Naive thymus-derived CD8-positive, alpha-beta T cell (primary cell): ENCODE measurements at regions not wholly inside any gene's neighbourhood (a gene's known extent, or its start where the extent isn't known, plus 50 kb on each side); places are given as distances from the start of the nearest gene placed in this dataset.
A peak's percentile ranks its signal among the peaks of the same experiment; 100 is the strongest.
"Not testable (repeated sequence)": the region's sequence is repeated elsewhere in the genome, so short reads cannot be mapped to it uniquely, and the experiment has no call there.

ENCODE experiments used
- ATAC-seq, 2 donors: fragments of 150-1000 bp; cut with Tn5 transposase in 1 of 2; sonication (Bioruptor Pico), chemical (Tn5 transposase) in 1 of 2; 1 replicate in 1 of 2; 2 replicates in 1 of 2; pipeline ENCODE4 v1.10.0; 2021; ENCODE audit warnings: mild to moderate bottlenecking in 2 of 2, moderate library complexity in 2 of 2
- POLR2A ChIA-PET: fragments of 350-600 bp; sonication (Branson Sonifier 250); formaldehyde crosslinking; loops from one replicate; lab custom pipeline; 2021; ENCODE audit warnings: antibody characterized with exemption; lab: Charles Lee
- DNase-seq, 10 donors: peaks; one replicate each; pipeline versions ENCODE4 v3.0.0 to v3.0.0-alpha.2; 2020 to 2022
- H3K27ac Mint-ChIP-seq, 10 donors: one replicate each; pipeline ENCODE4 v1.8.0; 2020 to 2022; ENCODE audit warnings: mild to moderate bottlenecking in 10 of 10, mixed read lengths in 10 of 10, moderate library complexity in 4 of 10, inconsistent platforms in 1 of 10
- H3K27me3 Mint-ChIP-seq, 5 donors: one replicate each; pipeline ENCODE4 v1.8.0; 2021 to 2022; ENCODE audit warnings: mixed read lengths in 5 of 5
- H3K36me3 Mint-ChIP-seq, 3 donors: one replicate each; pipeline ENCODE4 v1.8.0; 2020 to 2022; ENCODE audit warnings: mixed read lengths in 3 of 3, mild to moderate bottlenecking in 2 of 3, inconsistent platforms in 1 of 3
- H3K4me1 Mint-ChIP-seq, 4 donors: one replicate each; pipeline ENCODE4 v1.8.0; 2021 to 2022; ENCODE audit warnings: mixed read lengths in 4 of 4
- H3K4me3 Mint-ChIP-seq, 10 donors: one replicate each; pipeline ENCODE4 v1.8.0; 2020 to 2022; ENCODE audit warnings: mild to moderate bottlenecking in 10 of 10, mixed read lengths in 10 of 10, moderate library complexity in 6 of 10, inconsistent platforms in 1 of 10
- H3K9me3 Mint-ChIP-seq, 9 donors: one replicate each; pipeline ENCODE4 v1.8.0; 2020 to 2022; ENCODE audit warnings: mixed read lengths in 9 of 9, mild to moderate bottlenecking in 3 of 9, inconsistent platforms in 1 of 9, moderate library complexity in 1 of 9

DNA sequence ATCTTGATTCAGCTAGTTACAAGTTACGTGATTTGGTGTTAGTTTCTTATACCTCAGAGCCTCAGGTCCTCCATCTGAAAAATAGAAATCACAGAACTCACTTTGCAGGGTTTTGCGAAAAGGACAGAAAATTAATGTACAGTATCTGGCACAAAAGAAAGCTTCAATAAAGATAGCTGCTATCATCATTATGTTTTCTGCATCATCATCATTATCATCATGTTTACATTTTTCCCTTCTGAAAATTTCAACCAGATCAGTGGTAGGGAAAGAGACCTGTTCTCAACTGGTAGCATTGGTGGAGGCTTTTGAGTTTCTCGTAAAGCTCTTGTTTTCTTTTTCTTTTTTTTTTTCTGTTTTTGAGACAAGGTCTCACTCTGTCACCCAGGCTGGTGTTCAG lies 174.7 kb upstream of the PBX1 start:
- Mint-ChIP-seq H3K9me3 (peaks cover 3 to 24% (median 12%) of the 10 kb centered on the region in 9 donors), H3K4me3 (no peak overlapping the region), H3K4me1 (no peaks in the 10 kb centered on the region), H3K27ac (no peak overlapping the region), H3K27me3 (no peaks in the 10 kb centered on the region), H3K36me3 (peaks cover 0 to 5% (median 0%) of the 10 kb centered on the region in 3 donors)
- DNase-seq (no peak), ATAC-seq (no peak)
- POLR2A ChIA-PET, result no interaction called here

DNA sequence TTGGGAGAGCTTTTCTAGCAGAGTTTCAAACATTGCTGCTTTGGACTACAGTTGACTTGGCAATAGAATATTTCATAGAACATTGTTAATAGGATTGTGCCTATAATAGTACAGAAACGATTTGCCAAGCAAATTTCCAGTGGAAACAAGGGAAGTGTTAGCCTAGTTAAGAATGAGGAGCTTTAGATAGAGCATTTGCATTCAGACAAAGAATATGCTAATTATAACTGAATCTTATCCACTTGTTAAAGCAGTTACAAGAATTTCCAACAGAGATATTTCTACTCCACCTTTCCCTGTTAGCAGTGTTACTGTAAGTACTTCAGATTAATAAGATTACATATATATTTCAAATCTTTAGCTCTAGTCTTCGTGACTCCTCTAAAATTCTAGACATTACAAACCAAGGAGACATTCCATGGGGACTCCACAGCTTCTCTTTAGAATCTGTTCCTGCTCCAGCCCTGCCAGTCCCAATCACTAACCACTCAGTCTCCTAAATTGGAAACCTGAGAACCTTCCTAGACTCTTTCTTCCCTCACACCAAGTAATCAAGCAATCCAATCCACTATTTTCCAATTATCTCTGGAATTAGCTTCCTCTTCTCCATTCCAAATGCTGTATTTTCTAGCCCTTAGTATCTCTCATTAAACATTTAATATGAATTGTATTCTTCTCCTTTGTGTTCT lies 141.8 kb upstream of the PBX1 start:
- Mint-ChIP-seq H3K36me3 (no peaks in the 10 kb centered on the region), H3K27me3 (peaks cover 0 to 2% (median 0%) of the 10 kb centered on the region in 5 donors), H3K4me1 (no peaks in the 10 kb centered on the region), H3K4me3 (no peak overlapping the region), H3K9me3 (peaks cover 0 to 17% (median 2%) of the 10 kb centered on the region in 9 donors), H3K27ac (no peak overlapping the region)
- DNase-seq (no peak), ATAC-seq (no peak)
- POLR2A ChIA-PET, result no interaction called here

DNA sequence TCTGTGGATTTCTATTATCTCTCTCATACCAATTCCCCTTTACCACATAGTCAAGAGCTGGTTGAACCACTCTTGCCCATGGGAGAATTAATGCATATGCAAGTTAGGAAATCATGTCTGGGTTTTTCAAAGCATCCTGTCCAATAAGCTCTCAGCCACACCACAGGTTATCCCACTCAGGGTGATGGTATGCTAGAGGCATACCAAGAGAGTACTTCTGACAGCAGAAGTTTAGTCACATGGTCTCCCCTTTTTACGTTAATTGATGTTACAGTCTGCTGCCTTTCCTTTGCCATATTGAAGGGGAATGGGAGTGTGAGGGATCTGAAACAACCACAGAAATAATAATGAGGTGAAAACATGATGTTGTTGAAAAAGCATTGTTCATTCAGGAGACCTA lies 135.8 kb upstream of the PBX1 start:
- POLR2A ChIA-PET, result no interaction called here
- Mint-ChIP-seq H3K9me3 (peaks cover 0 to 9% (median 0%) of the 10 kb centered on the region in 9 donors), H3K27me3 (peaks cover 0 to 2% (median 0%) of the 10 kb centered on the region in 5 donors), H3K27ac (no peak overlapping the region), H3K36me3 (no peaks in the 10 kb centered on the region), H3K4me1 (no peaks in the 10 kb centered on the region), H3K4me3 (no peak overlapping the region)
- ATAC-seq (no peak), DNase-seq (no peak)

DNA sequence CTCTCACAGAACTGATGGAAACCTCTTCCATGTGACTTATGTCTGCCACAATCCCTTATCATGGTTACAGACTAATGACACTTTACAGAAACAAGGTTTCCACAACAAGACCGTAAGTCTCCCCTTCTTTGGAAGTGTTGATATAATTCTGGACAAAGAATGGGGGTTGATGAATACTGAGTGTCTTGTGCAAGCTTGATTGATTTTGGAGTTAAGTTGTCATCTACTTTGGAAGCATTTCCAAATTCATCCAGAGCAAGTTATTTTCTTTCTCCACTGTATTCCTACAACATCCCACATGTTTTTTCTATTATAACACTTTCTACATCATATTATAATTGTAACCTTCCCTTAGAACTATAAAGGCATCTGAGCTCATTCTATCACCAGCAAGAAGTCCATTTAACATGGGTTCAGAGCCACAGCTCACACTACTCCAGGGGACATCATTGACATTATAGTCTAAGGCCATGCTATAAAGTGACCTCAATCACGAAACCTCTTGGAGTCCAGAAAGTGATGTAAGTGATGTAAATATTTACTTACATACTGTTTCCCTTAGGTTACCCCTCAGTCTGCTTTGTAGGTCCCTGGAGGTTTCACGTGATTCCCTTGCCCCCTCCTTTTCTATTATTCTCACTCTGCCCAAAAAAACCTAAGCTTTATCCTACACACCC lies 125.7 kb upstream of the PBX1 start:
- ATAC-seq (no peak), DNase-seq (no peak)
- Mint-ChIP-seq H3K4me3 (no peak overlapping the region), H3K9me3 (peaks cover 0 to 9% (median 0%) of the 10 kb centered on the region in 9 donors), H3K4me1 (no peaks in the 10 kb centered on the region), H3K27ac (no peak overlapping the region), H3K36me3 (no peaks in the 10 kb centered on the region), H3K27me3 (peaks cover 0 to 3% (median 0%) of the 10 kb centered on the region in 5 donors)
- POLR2A ChIA-PET, result no interaction called here

DNA sequence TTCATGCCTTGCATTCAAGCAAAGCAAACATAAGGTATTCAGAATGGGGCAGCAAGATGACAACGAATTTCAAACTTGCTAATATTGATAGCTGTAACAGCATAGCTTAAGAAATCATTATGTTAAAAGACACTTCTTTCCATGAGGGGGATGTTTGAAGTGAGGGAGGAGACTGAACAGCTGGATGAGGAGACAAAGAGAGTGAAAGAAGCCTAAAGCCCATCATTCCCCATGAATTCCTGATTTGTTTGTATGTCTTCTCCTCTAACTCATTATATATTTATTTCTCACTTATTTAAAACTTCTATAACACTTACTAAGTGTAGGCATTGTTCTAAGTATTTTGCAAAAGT lies 125.2 kb upstream of the PBX1 start:
- peaks cover 0 to 9% (median 0%) of the 10 kb centered on the region in 9 donors for H3K9me3 Mint-ChIP-seq
- no peak overlapping the region for H3K27ac Mint-ChIP-seq
- H3K36me3 Mint-ChIP-seq, result no peaks in the 10 kb centered on the region
- no peak for DNase-seq
- no peak overlapping the region for H3K4me3 Mint-ChIP-seq
- H3K4me1 Mint-ChIP-seq, result no peaks in the 10 kb centered on the region
- no peak for ATAC-seq
- H3K27me3 Mint-ChIP-seq, result peaks cover 0 to 3% (median 0%) of the 10 kb centered on the region in 5 donors
- POLR2A ChIA-PET, result no interaction called here

DNA sequence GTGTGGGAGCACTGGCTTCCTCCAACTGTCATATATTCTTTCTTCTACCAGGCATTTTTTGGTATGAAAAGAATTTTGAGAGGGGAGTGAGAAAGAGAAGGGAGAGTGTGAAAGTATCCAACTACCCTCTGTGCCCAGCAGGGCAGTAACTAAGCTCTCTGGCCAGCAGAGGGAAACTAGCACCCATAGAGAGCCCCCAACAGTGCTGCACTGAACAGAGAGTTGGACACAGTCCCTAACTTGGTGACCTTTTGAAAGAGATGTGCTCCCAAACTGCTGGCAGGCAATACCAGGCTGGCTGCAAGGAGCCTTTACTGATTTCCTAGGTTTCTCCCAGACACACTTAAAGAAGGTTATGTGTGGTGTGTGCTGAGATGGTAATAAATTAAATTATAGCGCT lies 118.8 kb upstream of the PBX1 start:
- no peak overlapping the region for H3K27ac Mint-ChIP-seq
- no peaks in the 10 kb centered on the region for H3K36me3 Mint-ChIP-seq
- POLR2A ChIA-PET, result no interaction called here
- H3K4me3 Mint-ChIP-seq, result no peak overlapping the region
- peaks cover 0 to 3% (median 0%) of the 10 kb centered on the region in 5 donors for H3K27me3 Mint-ChIP-seq
- no peak for DNase-seq
- H3K4me1 Mint-ChIP-seq, result no peaks in the 10 kb centered on the region
- H3K9me3 Mint-ChIP-seq, result no peaks in the 10 kb centered on the region
- ATAC-seq, result no peak

DNA sequence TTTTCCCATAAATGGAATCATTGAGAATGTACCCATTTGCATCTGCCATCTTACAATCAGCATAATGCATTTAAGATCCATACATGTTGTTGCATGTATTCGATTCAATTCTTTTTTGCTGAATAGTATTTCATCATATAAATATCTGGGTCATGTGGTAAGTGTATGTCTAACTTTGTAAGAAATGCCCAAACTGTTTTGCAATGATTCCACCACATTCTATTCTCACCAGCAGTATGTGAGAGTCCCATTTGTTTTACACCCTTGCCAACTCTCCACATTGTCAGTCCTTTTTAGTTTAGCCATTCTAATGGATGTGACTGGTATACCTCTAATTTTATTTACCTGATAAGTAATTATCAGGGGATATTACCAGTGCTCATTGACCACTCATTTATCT lies 115.8 kb upstream of the PBX1 start:
- ATAC-seq, result no peak
- POLR2A ChIA-PET, result no interaction called here
- no peak overlapping the region for H3K4me3 Mint-ChIP-seq

DNA sequence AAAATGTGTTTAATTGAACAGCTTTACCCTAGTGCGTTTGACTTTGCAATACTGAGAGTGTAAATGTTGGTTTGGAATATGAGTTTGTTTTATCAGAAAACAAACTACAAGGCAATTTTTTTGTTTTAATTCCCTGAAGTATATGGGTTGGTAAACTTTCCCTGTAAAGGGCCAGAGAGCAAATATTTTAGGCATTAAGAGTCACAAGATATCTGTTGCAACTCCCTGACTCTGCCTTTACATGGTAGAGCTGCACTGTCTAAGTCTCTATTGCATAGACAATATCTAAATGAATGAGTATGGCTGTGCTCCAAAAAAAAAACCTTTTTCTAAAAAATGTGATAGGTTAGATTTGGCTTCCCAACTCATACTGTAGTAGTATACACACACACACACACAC lies 115.1 kb upstream of the PBX1 start:
- no peak for DNase-seq
- Mint-ChIP-seq H3K27ac (no peak overlapping the region), H3K4me1 (no peaks in the 10 kb centered on the region), H3K27me3 (peaks cover 0 to 1% (median 0%) of the 10 kb centered on the region in 5 donors), H3K9me3 (peaks cover 0 to 8% (median 2%) of the 10 kb centered on the region in 9 donors), H3K4me3 (no peak overlapping the region), H3K36me3 (no peaks in the 10 kb centered on the region)
- POLR2A ChIA-PET, result no interaction called here
- ATAC-seq, result no peak

More for the DNA sequence above, 115.8 kb upstream of the PBX1 start:
- Mint-ChIP-seq H3K27ac (no peak overlapping the region), H3K27me3 (peaks cover 0 to 3% (median 0%) of the 10 kb centered on the region in 5 donors), H3K4me1 (no peaks in the 10 kb centered on the region), H3K9me3 (peaks cover 0 to 8% (median 0%) of the 10 kb centered on the region in 9 donors), H3K36me3 (no peaks in the 10 kb centered on the region)
- DNase-seq, result no peak

DNA sequence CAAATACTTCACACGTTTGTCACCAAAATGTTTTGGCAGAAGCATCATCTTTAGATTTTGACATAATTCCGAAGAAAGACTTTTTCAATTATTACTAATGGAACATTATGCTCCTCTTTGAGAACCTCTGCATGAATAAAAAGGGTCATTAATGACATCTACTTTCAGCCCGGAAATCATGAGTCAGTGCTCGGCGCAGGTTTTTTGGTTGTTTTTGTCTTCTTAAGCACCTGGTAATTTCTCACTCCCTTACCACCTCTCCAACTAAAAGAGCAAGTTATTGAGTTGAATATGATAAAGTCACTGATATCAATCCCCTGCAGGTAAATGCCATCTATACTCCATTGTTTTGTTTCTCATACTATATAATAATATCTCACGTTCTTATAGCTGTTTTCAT lies 113.0 kb upstream of the PBX1 start:
- POLR2A ChIA-PET, result no interaction called here
- Mint-ChIP-seq H3K4me3 (no peak overlapping the region), H3K27me3 (peaks cover 0 to 1% (median 0%) of the 10 kb centered on the region in 5 donors), H3K4me1 (no peaks in the 10 kb centered on the region), H3K9me3 (peaks cover 0 to 15% (median 8%) of the 10 kb centered on the region in 9 donors), H3K36me3 (no peaks in the 10 kb centered on the region), H3K27ac (no peak overlapping the region)
- DNase-seq (no peak), ATAC-seq (no peak)

DNA sequence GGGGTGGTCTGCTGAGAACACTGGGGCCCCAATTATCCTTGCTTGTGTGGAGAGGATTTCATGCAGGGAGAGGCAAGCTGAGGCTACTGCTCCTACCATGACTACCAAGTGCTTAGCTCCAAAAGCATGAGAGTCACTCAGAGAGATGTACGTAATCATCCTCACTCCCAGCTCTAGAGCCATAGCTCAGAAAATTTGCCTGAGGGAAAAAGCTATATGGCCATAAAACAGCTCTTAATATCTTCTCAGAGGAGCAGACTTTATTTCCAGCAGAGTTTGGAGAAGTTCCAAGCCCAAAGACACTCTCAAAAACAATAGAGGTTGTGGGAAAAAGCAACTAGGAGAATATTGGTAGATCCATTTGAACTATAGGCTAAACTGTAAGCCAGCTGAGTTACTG lies 106.4 kb upstream of the PBX1 start:
- no peak for DNase-seq
- Mint-ChIP-seq H3K4me3 (no peak overlapping the region), H3K36me3 (no peaks in the 10 kb centered on the region), H3K9me3 (peaks cover 3 to 43% (median 17%) of the 10 kb centered on the region in 9 donors), H3K27ac (no peak overlapping the region), H3K4me1 (no peaks in the 10 kb centered on the region), H3K27me3 (peaks cover 0 to 6% (median 2%) of the 10 kb centered on the region in 5 donors)
- POLR2A ChIA-PET, result no interaction called here
- ATAC-seq, result no peak

DNA sequence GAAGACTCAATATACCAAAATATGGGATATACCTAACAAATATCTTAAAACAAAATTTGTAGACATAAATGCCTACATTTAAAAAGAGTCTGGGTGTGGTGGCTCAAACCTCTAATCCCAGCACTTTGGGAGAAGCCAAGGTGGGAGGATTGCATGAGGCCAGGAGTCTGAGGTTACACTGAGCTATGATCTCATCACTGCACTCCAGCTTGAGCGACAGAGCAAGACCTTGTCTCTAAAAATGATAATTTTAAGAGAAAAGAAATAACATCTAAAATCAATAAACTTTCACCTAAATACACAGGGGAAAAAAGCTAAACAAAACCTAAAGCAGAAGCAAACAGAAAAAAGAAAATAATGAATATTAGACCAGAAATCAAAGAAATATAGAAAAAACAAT lies 102.7 kb upstream of the PBX1 start:
- Mint-ChIP-seq H3K9me3 (peaks cover 3 to 32% (median 14%) of the 10 kb centered on the region in 9 donors), H3K4me3 (no peak overlapping the region), H3K27ac (no peak overlapping the region), H3K4me1 (no peaks in the 10 kb centered on the region), H3K36me3 (no peaks in the 10 kb centered on the region), H3K27me3 (peaks cover 0 to 6% (median 2%) of the 10 kb centered on the region in 5 donors)
- ATAC-seq (no peak), DNase-seq (no peak)
- POLR2A ChIA-PET, result no interaction called here

DNA sequence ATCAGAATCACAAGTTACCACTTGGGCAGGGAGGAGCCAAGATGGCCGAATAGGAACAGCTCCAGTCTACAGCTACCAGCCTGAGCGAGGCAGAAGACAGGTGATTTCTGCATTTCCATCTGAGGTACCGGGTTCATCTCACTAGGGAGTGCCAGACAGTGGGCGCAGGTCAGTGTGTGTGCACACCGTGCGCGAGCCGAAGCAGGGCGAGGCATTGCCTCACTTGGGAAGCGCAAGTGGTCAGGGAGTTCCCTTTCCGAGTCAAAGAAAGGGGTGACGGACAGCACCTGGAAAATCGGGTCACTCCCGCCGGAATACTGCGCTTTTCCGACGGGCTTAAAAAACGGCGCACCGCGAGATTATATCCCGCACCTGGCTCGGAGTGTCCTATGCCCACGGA lies 99.8 kb upstream of the PBX1 start:
- H3K4me1 Mint-ChIP-seq, H3K27me3 Mint-ChIP-seq, H3K4me3 Mint-ChIP-seq, ATAC-seq, DNase-seq, POLR2A ChIA-PET, H3K36me3 Mint-ChIP-seq: not testable (repeated sequence)
- peaks cover under 1 to 19% (median 7%) of the 10 kb centered on the region in 9 donors for H3K9me3 Mint-ChIP-seq
- peak overlapping the region in 1 of 10 donors; percentile 74 for H3K27ac Mint-ChIP-seq

DNA sequence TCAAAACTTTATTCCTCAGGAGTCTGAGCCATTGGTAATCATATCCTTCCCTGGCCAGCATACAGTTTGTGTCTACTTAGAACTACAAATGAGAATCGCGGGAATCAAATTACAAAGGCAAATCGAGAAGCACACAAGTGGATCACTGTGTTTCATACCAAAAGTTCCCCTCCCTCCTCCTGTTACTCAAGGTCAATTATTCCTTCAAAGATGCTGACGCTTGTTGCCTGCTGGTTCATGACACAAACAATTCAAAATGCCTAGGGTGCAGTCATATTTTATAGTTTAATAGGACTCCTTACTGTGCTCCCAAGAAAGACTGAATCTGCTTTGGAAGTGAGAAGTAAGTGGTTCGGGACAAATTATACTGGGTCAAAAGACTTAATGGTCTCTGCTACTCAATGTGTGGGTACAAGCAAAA lies 93.0 kb upstream of the PBX1 start:
- Mint-ChIP-seq H3K36me3 (no peaks in the 10 kb centered on the region), H3K4me3 (no peak overlapping the region), H3K4me1 (no peaks in the 10 kb centered on the region), H3K27me3 (no peaks in the 10 kb centered on the region), H3K9me3 (peaks cover 0 to 25% (median 4%) of the 10 kb centered on the region in 9 donors), H3K27ac (no peak overlapping the region)
- POLR2A ChIA-PET, result no interaction called here
- DNase-seq (no peak), ATAC-seq (no peak)
